ENCODE measurements at regions not wholly inside any gene's neighbourhood (a gene's known extent, or its start where the extent isn't known, plus 50 kb on each side); places are given as distances from the start of the nearest gene placed in this dataset.

GRCh38 chr3:194766845-194767244, 81.2 kb downstream of the FAM43A start:
- TF ChIP-seq, protein P1, sequence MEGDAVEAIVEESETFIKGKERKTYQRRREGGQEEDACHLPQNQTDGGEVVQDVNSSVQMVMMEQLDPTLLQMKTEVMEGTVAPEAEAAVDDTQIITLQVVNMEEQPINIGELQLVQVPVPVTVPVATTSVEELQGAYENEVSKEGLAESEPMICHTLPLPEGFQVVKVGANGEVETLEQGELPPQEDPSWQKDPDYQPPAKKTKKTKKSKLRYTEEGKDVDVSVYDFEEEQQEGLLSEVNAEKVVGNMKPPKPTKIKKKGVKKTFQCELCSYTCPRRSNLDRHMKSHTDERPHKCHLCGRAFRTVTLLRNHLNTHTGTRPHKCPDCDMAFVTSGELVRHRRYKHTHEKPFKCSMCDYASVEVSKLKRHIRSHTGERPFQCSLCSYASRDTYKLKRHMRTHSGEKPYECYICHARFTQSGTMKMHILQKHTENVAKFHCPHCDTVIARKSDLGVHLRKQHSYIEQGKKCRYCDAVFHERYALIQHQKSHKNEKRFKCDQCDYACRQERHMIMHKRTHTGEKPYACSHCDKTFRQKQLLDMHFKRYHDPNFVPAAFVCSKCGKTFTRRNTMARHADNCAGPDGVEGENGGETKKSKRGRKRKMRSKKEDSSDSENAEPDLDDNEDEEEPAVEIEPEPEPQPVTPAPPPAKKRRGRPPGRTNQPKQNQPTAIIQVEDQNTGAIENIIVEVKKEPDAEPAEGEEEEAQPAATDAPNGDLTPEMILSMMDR (IDR thresholded peaks at IDR 0.05): no peak
- Mint-ChIP-seq H3K4me3 (no peak overlapping the region), H3K27me3 (ENCODE audit: low read depth, poor library complexity) (peaks cover 14% of the 10 kb centered on the region), H3K4me1 (peaks cover 58% of the 10 kb centered on the region), H3K9me3 (no peaks in the 10 kb centered on the region), H3K36me3 (ENCODE audit: low read depth) (no peaks in the 10 kb centered on the region), H3K27ac (no peak overlapping the region)
- no peak for DNase-seq

DNA sequence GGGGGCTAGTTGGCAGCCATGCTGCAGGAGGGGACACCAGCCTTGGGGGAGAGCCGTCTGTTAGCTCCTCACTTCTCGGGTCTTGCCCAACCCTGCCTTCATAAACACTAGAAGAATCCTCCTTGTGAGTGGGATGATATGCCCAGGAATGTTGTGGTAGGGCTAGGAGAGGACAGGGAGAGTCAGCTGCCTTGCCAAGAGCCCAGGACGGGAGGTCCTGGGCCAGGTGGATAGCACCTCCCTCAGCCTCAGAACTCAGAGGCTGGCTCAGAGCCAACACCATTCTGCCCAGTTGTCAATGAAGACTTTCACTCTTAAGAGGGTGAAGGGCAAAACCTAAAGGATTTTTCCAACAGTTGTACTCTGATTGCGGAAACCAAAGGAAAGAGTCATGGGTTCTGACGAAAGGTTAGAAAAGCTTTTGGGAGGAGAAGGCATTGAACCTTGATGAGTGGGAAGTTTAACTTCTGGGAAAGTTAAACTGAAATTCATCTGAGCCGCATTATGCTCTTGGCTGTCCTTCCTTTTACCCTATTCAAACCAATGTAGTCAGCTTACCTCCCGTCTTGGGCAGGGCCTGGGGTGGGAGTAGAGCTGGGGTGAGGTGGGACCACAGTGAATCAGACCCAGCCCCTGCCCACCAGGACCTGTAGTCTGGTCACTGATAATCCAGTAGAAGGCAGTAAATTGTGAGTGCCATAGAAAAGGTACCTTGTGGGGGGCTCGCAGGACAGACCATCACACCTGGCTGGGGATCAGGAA, 81.9 kb downstream of the FAM43A start:
- H3K9me3 Mint-ChIP-seq: no peaks in the 10 kb centered on the region
- no peaks in the 10 kb centered on the region for H3K36me3 Mint-ChIP-seq (ENCODE audit: low read depth)
- H3K27ac Mint-ChIP-seq: no peak overlapping the region
- TF ChIP-seq, protein P1 (IDR thresholded peaks at IDR 0.05): no peak
- H3K4me3 Mint-ChIP-seq: peak overlapping the region; percentile 80
- DNase-seq: no peak
- peaks cover 59% of the 10 kb centered on the region for H3K4me1 Mint-ChIP-seq
- peaks cover 19% of the 10 kb centered on the region for H3K27me3 Mint-ChIP-seq (ENCODE audit: low read depth, poor library complexity)

DNA sequence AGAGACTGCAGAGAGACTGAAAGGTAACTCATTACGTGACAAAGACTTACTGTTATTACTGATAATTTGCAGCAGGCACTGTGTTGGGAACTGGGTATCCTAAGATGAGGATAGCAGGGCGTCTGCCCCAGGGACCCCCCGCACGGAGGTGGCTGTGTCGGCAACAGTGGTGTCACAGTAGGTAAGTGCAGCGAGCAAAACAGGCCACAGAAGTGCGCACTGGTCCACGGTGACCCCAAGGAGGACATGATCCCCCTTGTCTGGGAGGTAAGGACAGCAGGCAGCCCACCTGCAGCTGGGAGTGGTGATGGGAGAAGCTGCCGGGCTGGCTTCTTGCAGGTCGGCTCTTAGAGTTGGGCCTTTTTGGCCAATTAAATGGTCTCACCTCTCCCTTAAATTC, 82.9 kb downstream of the FAM43A start:
- Mint-ChIP-seq H3K27ac (peak overlapping the region; percentile 57), H3K4me3 (peak overlapping the region; percentile 80), H3K4me1 (peaks cover 68% of the 10 kb centered on the region), H3K36me3 (ENCODE audit: low read depth) (no peaks in the 10 kb centered on the region), H3K9me3 (no peaks in the 10 kb centered on the region), H3K27me3 (ENCODE audit: low read depth, poor library complexity) (peaks cover 28% of the 10 kb centered on the region)
- TF ChIP-seq, protein P1 (IDR thresholded peaks at IDR 0.05): no peak
- no peak for DNase-seq

- TF ChIP-seq, protein P1 (IDR thresholded peaks at IDR 0.05): no peak
- H3K9me3 Mint-ChIP-seq: no peaks in the 10 kb centered on the region
- peak overlapping the region; percentile 57 for H3K27ac Mint-ChIP-seq
- H3K4me3 Mint-ChIP-seq: peak overlapping the region; percentile 80
- DNase-seq: peak; percentile 87
- no peaks in the 10 kb centered on the region for H3K36me3 Mint-ChIP-seq (ENCODE audit: low read depth)
- H3K4me1 Mint-ChIP-seq: peaks cover 70% of the 10 kb centered on the region
- peaks cover 30% of the 10 kb centered on the region for H3K27me3 Mint-ChIP-seq (ENCODE audit: low read depth, poor library complexity)
These were observed 83.4 kb downstream of the FAM43A start for GRCh38 chr3:194769020-194769643.

- peaks cover 40% of the 10 kb centered on the region for H3K27me3 Mint-ChIP-seq (ENCODE audit: low read depth, poor library complexity)
- no peak for DNase-seq
- H3K4me3 Mint-ChIP-seq: no peak overlapping the region
- no peak overlapping the region for H3K27ac Mint-ChIP-seq
- TF ChIP-seq, protein P1 (IDR thresholded peaks at IDR 0.05): no peak
- no peaks in the 10 kb centered on the region for H3K36me3 Mint-ChIP-seq (ENCODE audit: low read depth)
- H3K4me1 Mint-ChIP-seq: peaks cover 61% of the 10 kb centered on the region
- no peaks in the 10 kb centered on the region for H3K9me3 Mint-ChIP-seq
These were observed 86.7 kb downstream of the FAM43A start for GRCh38 chr3:194772241-194773000.

All from nephron progenitor cell (in vitro differentiated cells).